GM18505 (cell line): ENCODE measurements at regions not wholly inside any gene's neighbourhood (a gene's known extent, or its start where the extent isn't known, plus 50 kb on each side); places are given as distances from the start of the nearest gene placed in this dataset.

ENCODE experiments used
- ATAC-seq: cut with Tn5 transposase; IDR thresholded peaks from one replicate; pipeline ENCODE4 v1.9.1; 2021; ENCODE audit not compliant: unreplicated experiment
- POLR2A ChIP-seq: IDR thresholded peaks from 4 replicates; pipeline ENCODE4 v1.6.1; 2011; ENCODE audit warnings: borderline replicate concordance; ENCODE audit not compliant: insufficient read depth, insufficient read length; ENCODE audit errors: extremely low read depth

- ATAC-seq: no peak
- no peak for TF ChIP-seq POLR2A
Observed at GRCh38 chr2:19226871-19227270, 131.6 kb downstream of the OSR1 start.

- no peak for TF ChIP-seq POLR2A
- no peak for ATAC-seq
Observed at GRCh38 chr2:19226386-19226785, 132.0 kb downstream of the OSR1 start.

GRCh38 chr2:19225931-19226330 lies 132.5 kb downstream of the OSR1 start:
- no peak for ATAC-seq
- no peak for TF ChIP-seq POLR2A

- no peak for TF ChIP-seq POLR2A
- no peak for ATAC-seq
Observed at GRCh38 chr2:19225126-19225525, 133.3 kb downstream of the OSR1 start.

- ATAC-seq: no peak
- TF ChIP-seq POLR2A: no peak
Observed at GRCh38 chr2:19224486-19224885, 133.9 kb downstream of the OSR1 start.

GRCh38 chr2:19224011-19224410 lies 134.4 kb downstream of the OSR1 start:
- ATAC-seq: no peak
- TF ChIP-seq POLR2A: no peak

GRCh38 chr2:19219060-19219459 lies 139.4 kb downstream of the OSR1 start:
- ATAC-seq: no peak
- TF ChIP-seq POLR2A: no peak

- no peak for ATAC-seq
- TF ChIP-seq POLR2A: no peak
Observed at GRCh38 chr2:19218166-19218565, 140.3 kb downstream of the OSR1 start.

GRCh38 chr2:19216676-19217602 lies 141.5 kb downstream of the OSR1 start:
- no peak for TF ChIP-seq POLR2A
- no peak for ATAC-seq

GRCh38 chr2:19216238-19216637 lies 142.2 kb downstream of the OSR1 start:
- no peak for ATAC-seq
- TF ChIP-seq POLR2A: no peak

- no peak for ATAC-seq
- TF ChIP-seq POLR2A: no peak
Observed at GRCh38 chr2:19214682-19215391, 143.6 kb downstream of the OSR1 start.

- no peak for ATAC-seq
- TF ChIP-seq POLR2A: no peak
Observed at GRCh38 chr2:19209575-19210341, 148.7 kb downstream of the OSR1 start.

GRCh38 chr2:19208479-19209199 lies 149.8 kb downstream of the OSR1 start:
- TF ChIP-seq POLR2A: no peak
- no peak for ATAC-seq
